ENCODE measurements at regions not wholly inside any gene's neighbourhood (a gene's known extent, or its start where the extent isn't known, plus 50 kb on each side); places are given as distances from the start of the nearest gene placed in this dataset.
"Not testable (repeated sequence)": the region's sequence is repeated elsewhere in the genome, so short reads cannot be mapped to it uniquely, and the experiment has no call there.

DNA sequence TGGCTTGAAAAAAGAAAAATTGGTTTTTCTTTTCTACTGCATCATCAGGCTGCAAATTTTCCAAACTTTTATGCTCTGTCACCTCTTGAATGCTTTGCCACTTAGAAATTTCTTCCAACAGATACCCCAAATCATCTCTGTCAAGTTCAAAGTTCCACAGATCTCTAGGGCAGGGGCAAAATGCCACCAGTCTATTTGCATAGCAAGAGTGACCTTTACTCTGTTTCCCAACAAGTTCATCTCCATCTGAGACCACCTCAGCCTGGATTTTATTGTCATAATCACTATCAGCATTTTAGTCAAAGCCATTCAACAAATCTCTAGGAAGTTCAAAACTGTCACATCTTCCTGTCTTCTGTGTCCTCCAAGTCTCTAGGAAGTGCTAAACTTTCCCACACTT, 240.3 kb downstream of the DPY19L2 start:
- ATAC-seq, H3K36me3 Mint-ChIP-seq, H3K27me3 Mint-ChIP-seq, H3K27ac Mint-ChIP-seq, H3K9me3 Mint-ChIP-seq, H3K4me1 Mint-ChIP-seq, H3K4me3 Mint-ChIP-seq: not testable (repeated sequence)

DNA sequence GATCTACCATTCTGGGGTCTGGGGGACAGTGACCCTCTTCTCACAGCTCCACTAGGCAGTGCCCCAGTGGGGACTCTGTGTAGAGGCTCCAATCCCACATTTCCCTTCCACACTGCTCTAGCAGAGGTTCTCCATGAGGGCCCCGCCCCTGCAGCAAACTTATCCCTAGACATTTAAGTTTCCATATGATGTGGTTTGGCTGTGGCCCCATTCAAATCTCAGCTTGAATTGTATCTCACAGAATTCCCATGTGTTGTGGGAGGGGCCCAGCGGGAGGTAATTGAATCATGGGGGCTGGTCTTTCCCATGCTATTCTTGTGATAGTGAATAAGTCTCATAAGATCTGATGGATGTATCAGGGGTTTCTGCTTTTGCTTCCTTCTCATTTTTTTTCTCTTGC, 241.3 kb downstream of the DPY19L2 start:
- not testable (repeated sequence) for H3K27ac Mint-ChIP-seq, H3K36me3 Mint-ChIP-seq, H3K9me3 Mint-ChIP-seq, H3K4me1 Mint-ChIP-seq, ATAC-seq, H3K4me3 Mint-ChIP-seq, H3K27me3 Mint-ChIP-seq

DNA sequence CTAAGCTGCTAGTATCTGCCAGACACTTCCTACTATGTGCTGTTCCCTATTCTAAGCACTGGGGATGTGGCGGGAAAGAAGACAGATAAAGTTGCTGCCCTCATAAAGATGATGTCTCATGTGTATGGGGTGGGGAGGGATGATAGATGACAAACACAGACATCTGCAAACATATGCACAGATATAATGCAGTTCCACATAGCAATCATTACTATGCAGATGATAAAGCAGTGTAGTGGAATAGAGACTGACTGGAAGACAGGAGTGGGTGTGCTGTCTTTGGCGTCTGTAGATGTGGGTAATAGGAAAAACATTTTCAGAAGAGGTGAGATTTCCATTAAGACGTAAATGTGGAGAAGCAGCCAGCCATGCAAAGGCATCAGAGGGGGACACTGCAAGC, 243.6 kb downstream of the DPY19L2 start:
- Mint-ChIP-seq H3K27ac (no peak overlapping the region), H3K27me3 (no peaks in the 10 kb centered on the region), H3K9me3 (peaks cover 6% of the 10 kb centered on the region), H3K4me1 (no peaks in the 10 kb centered on the region), H3K36me3 (no peaks in the 10 kb centered on the region), H3K4me3 (no peak overlapping the region)
- ATAC-seq, result no peak

DNA sequence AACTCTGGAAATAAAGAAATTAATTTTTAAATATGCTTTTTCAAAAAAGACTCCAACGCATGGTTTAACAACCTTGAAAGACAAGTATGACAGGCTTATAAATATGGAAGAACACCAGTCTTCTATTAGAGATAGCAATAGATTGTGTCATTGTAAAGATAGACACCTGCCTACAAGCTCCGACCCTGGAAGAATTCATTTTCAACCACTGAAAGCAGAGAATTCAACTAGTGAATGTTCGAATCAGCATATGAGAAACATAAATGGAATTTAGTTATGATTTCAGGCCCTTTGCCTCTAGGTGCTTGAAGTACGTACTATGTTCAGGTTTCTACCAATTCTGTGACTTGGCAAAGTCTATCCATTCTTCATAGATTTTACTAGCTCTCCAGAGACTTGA, 244.5 kb downstream of the DPY19L2 start:
- no peak overlapping the region for H3K4me3 Mint-ChIP-seq
- H3K27ac Mint-ChIP-seq, result no peak overlapping the region
- H3K36me3 Mint-ChIP-seq, result no peaks in the 10 kb centered on the region
- H3K27me3 Mint-ChIP-seq, result no peaks in the 10 kb centered on the region
- H3K4me1 Mint-ChIP-seq, result no peaks in the 10 kb centered on the region
- ATAC-seq, result no peak
- peaks cover 6% of the 10 kb centered on the region for H3K9me3 Mint-ChIP-seq

DNA sequence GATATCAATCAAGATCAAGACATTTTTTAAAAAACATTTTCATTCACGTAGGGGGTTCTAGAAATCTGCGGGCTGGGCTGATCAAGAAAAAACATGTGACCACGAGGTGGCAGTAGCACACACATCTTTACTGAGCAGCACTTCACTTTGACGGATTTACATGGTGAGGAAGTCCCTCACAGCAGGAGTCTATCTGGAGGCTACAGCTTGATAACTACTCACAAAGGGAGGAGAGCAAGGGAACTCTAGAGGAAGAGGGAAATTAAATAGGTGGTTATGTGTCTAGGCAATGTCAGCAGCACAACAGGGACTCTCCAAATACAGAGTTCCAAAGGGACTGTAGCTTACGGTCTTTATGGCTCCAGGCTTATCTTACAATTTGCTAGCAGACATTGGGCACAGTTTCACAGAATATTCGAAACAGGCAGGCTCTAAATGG, 248.1 kb downstream of the DPY19L2 start:
- Mint-ChIP-seq H3K4me3 (no peak overlapping the region), H3K27ac (no peak overlapping the region), H3K36me3 (no peaks in the 10 kb centered on the region), H3K27me3 (no peaks in the 10 kb centered on the region), H3K9me3 (peaks cover 2% of the 10 kb centered on the region), H3K4me1 (no peaks in the 10 kb centered on the region)
- peak; percentile 41 for ATAC-seq

DNA sequence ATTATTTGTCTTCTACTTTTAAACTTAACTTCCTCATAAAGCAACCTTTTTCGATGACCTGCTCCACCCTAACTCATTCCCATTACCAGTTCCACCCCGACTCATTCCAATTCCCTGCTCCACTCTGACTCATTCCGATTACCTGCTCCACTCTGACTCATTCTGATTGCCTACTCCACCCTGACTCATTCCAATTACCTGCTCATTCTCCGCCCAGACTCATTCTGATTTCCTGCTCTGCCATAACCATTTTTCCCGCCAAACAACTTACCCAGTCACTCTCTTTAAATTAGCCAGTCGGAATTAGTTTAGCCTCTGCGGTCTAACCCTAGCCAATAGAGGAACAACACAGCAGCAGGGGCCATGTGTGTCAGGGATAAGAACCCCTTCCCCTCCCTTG, 249.1 kb downstream of the DPY19L2 start:
- Mint-ChIP-seq H3K36me3 (no peaks in the 10 kb centered on the region), H3K27me3 (no peaks in the 10 kb centered on the region), H3K27ac (no peak overlapping the region), H3K4me3 (no peak overlapping the region), H3K9me3 (peaks cover 7% of the 10 kb centered on the region), H3K4me1 (no peaks in the 10 kb centered on the region)
- ATAC-seq, result no peak

DNA sequence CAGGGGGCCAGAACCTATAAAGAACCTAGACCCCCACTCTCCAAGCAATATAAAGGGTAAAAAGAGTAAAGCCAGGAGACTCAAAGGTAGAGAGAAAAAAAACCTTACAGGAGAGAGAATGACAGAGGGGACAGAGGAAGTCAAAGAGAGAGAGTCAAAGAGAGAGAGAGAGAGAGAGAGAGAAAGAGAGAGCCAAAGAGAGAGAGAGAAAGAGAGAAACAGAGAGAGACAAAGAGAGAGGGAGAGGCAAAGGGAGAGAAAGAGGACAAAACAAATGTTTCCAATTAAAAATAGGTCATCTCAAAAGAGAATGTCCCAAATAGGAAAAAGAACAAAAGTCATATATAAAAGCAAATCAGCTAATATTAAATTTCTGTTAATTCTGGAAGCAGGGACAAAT, 251.5 kb downstream of the DPY19L2 start:
- Mint-ChIP-seq H3K9me3 (peaks cover 7% of the 10 kb centered on the region), H3K4me1 (no peaks in the 10 kb centered on the region), H3K36me3 (no peaks in the 10 kb centered on the region), H3K4me3 (no peak overlapping the region), H3K27me3 (no peaks in the 10 kb centered on the region), H3K27ac (no peak overlapping the region)
- ATAC-seq, result no peak

DNA sequence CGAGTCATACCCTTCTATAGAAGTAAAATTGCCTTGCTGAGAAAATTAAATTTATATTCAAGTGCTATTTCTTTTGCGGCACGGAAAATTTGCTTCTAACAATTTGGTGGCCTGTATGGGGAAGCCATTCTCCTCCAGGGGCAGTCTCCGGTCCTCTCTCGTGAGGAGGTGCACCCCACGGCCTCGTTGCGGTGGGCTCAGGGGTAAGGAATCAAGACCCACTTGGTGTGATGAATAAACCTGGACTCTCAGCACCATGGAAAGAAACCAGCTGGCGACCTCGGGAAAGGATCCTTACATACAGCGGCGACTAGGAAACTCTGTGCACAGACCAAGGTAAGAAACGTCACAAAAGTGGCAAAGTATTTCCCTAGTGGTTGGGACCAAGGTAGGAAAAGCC, 252.9 kb downstream of the DPY19L2 start:
- ATAC-seq, result no peak
- Mint-ChIP-seq H3K4me1 (no peaks in the 10 kb centered on the region), H3K27me3 (no peaks in the 10 kb centered on the region), H3K9me3 (peaks cover 7% of the 10 kb centered on the region), H3K27ac (no peak overlapping the region), H3K36me3 (no peaks in the 10 kb centered on the region), H3K4me3 (no peak overlapping the region)

DNA sequence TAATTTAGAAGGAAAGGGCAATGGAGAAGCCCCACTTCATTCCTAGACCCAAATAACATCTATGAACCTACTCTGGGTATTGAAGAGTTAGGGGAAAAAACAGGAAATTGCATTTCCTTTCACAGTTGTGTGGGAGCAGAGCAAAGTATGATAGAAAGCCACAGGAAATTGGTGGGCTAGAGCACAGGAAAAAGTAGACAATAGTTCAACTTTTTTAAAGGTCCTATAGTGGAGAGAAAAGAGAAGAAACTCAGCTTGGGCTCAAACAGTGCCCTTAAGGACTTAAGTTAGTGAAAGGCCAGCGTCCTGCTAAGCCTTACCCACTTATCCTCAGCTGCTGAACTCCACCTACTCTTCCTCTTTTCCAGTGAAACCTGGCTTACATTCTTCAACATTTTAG, 258.1 kb downstream of the DPY19L2 start:
- no peaks in the 10 kb centered on the region for H3K4me1 Mint-ChIP-seq
- ATAC-seq, result no peak
- H3K36me3 Mint-ChIP-seq, result no peaks in the 10 kb centered on the region
- no peak overlapping the region for H3K27ac Mint-ChIP-seq
- H3K4me3 Mint-ChIP-seq, result no peak overlapping the region
- peaks cover 7% of the 10 kb centered on the region for H3K9me3 Mint-ChIP-seq
- H3K27me3 Mint-ChIP-seq, result no peaks in the 10 kb centered on the region

DNA sequence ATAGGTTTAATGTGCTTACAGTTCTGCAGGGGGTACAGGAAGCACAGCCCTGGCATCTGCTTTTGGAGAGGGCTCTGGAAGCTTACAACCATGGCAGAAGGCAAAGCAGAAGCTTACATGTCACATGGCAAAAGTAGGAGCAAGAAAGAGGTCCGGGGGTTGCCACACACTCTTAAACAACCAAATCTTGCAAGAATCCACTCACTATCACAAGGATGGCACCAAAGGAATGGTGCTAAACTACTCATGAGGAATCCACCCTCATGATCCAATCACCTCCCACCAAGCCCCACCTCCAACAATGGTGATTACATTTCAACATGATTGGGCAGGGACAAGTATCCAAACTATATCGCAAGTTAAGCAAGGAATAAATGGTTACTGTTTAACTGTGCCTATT, 255.8 kb upstream of the AVPR1A start:
- no peak overlapping the region for H3K27ac Mint-ChIP-seq
- H3K27me3 Mint-ChIP-seq, result no peaks in the 10 kb centered on the region
- peaks cover 2% of the 10 kb centered on the region for H3K9me3 Mint-ChIP-seq
- no peak overlapping the region for H3K4me3 Mint-ChIP-seq
- no peaks in the 10 kb centered on the region for H3K4me1 Mint-ChIP-seq
- no peaks in the 10 kb centered on the region for H3K36me3 Mint-ChIP-seq
- no peak for ATAC-seq

DNA sequence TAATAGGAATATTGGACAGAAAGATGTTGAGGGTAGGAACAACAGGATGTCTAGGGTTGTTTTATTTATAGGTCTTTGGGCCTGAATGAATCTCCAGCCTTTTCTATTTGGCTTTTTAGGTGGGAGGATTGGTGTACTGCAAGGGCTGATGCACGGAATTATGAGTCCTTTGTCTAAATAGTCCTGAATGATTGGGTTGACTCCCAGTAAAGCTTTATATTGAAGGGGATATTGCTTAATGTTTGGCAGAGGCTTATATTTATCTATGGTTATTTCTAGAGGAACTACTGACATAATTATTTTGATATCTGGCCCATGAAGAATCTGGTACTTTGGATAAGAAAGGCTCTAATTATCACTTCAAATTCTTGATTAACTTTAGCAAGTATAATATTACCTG, 253.6 kb upstream of the AVPR1A start:
- H3K4me3 Mint-ChIP-seq, result no peak overlapping the region
- H3K27ac Mint-ChIP-seq, result no peak overlapping the region
- ATAC-seq, result no peak
- no peaks in the 10 kb centered on the region for H3K27me3 Mint-ChIP-seq
- no peaks in the 10 kb centered on the region for H3K36me3 Mint-ChIP-seq
- no peaks in the 10 kb centered on the region for H3K4me1 Mint-ChIP-seq
- peaks cover 2% of the 10 kb centered on the region for H3K9me3 Mint-ChIP-seq

DNA sequence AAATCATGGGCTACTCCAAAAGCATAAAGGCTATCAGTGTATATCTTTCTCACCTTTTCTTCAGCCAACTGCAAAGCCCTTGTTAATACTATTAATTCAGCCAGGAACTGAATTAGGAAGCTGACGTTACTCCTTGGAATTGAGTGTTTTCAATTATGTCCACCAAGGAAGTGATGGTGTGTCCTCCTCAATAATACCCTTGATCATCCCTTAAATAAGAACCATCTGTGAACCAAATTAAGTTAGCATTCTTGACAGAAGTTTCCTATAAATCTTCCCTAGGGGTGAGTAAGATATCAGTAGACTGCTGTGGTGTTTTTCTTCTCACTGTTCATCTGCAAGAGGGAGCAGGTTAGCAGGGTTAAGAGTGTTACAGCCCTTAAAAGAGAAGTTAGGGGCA, 252.3 kb upstream of the AVPR1A start:
- Mint-ChIP-seq H3K9me3 (peaks cover 5% of the 10 kb centered on the region), H3K27me3 (no peaks in the 10 kb centered on the region), H3K27ac (no peak overlapping the region), H3K4me3 (no peak overlapping the region), H3K4me1 (no peaks in the 10 kb centered on the region), H3K36me3 (no peaks in the 10 kb centered on the region)
- no peak for ATAC-seq

DNA sequence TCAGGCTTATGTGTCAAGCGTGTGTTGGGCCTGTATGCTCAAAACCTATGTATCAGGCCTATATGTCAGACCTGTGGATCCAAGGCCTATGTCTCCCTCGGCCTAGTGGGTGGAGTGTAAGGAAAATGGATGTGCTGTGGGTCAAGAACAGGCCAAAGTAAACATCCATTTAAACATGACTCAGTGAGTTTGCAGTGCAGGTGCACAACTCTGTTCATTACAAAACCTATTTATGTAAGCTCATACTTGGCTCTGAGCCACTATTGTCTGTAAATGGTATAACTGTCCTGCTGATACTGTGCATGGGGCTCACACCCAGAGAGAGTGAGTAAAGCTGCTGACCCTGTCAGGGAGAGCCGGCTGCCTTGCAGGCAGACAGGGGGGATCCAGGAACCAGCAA, 249.7 kb upstream of the AVPR1A start:
- H3K9me3 Mint-ChIP-seq, result peaks cover 2% of the 10 kb centered on the region
- H3K27ac Mint-ChIP-seq, result no peak overlapping the region
- no peaks in the 10 kb centered on the region for H3K36me3 Mint-ChIP-seq
- no peak for ATAC-seq
- H3K4me1 Mint-ChIP-seq, result no peaks in the 10 kb centered on the region
- no peak overlapping the region for H3K4me3 Mint-ChIP-seq
- H3K27me3 Mint-ChIP-seq, result no peaks in the 10 kb centered on the region

DNA sequence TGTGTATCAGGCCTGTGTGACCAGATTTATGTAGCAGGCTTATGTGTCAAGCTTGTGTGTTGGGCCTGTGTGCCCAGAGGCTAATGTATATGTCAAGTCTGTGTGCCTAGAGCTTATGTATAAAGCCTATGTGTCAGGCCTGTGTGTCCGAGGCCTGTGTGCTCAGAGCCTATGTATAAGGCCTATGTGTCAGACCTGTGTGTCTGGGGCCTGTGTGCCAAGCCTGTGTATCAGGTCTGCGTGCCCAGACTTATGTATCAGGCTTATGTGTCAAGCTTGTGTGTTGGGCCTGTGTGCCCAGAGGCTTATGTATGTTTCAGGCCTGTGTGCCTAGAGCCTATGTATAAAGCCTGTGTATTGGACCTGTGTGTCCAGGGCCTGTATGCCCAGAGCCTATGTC, 249.3 kb upstream of the AVPR1A start:
- Mint-ChIP-seq H3K9me3 (peaks cover 2% of the 10 kb centered on the region), H3K4me3 (no peak overlapping the region), H3K36me3 (no peaks in the 10 kb centered on the region), H3K27ac (no peak overlapping the region), H3K4me1 (no peaks in the 10 kb centered on the region), H3K27me3 (no peaks in the 10 kb centered on the region)
- ATAC-seq, result no peak

DNA sequence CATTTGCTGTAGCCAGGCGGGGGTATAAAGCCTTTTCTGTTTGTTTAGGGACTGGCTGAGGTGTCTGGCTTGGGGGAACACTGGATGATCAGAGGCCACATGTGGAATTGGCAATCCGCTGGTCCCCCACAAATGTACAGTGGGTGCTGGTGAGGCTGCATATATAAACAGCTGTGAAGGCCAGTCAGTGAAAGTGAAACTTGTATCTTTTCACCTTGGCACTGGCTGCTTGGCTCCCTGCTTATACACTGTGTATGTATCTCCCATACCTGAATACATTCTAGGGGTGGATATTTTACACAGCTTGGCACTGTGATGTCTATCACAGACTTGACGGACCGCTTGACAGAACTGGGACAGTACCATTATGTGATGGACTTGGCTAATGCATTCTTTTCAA, 246.8 kb upstream of the AVPR1A start:
- H3K27me3 Mint-ChIP-seq, result no peaks in the 10 kb centered on the region
- no peak for ATAC-seq
- no peak overlapping the region for H3K27ac Mint-ChIP-seq
- no peaks in the 10 kb centered on the region for H3K36me3 Mint-ChIP-seq
- peaks cover 2% of the 10 kb centered on the region for H3K9me3 Mint-ChIP-seq
- no peaks in the 10 kb centered on the region for H3K4me1 Mint-ChIP-seq
- no peak overlapping the region for H3K4me3 Mint-ChIP-seq

DNA sequence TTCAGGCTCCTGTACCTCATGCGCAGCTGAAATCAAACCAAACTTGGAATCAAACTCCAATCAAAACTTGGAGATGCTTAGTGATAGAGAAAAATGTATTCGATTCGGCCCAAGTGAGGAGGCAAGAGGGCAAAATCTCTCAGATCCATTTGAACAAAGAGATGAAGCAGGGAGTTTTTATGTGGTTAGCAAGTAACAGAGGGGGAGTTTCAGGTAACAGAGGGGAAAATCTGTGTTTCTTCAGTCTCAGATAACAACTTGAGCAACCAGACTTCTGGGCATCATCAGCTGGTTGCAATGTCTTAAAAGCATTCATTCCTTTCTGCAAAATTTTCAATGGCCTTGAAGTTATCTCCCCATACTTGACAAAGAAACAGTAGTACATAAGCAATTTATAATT, 245.1 kb upstream of the AVPR1A start:
- Mint-ChIP-seq H3K36me3 (no peaks in the 10 kb centered on the region), H3K4me3 (no peak overlapping the region), H3K9me3 (peaks cover 2% of the 10 kb centered on the region), H3K4me1 (no peaks in the 10 kb centered on the region), H3K27ac (no peak overlapping the region), H3K27me3 (no peaks in the 10 kb centered on the region)
- no peak for ATAC-seq

DNA sequence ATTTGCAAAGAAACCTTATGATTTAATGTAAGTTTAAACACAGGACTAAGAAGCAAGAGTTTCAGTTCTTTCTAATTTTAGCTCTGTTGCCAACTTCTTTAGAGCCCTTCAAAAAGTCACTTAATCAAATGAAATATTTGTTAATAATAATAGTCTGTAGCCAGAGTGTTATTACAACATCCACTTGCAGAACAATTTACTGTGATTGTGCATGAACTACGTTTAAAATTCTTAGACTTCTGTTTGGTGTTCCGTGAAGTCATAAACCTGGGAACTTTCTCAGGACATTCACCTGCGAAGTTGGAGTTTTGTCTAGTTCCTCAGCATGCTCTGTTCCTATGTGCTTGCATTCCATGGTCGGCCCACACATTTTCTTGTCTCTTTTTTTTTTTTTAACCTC, 244.0 kb upstream of the AVPR1A start:
- no peak for ATAC-seq
- Mint-ChIP-seq H3K27ac (no peak overlapping the region), H3K9me3 (peaks cover 2% of the 10 kb centered on the region), H3K4me3 (no peak overlapping the region), H3K36me3 (no peaks in the 10 kb centered on the region), H3K27me3 (no peaks in the 10 kb centered on the region), H3K4me1 (no peaks in the 10 kb centered on the region)

Measured in stimulated activated memory B cell treated with anti-CD40 and anti-IgM and Interleukin-4, amounts not matched to agents 10 μg/mL and 1 μg/mL and 100 μg/mL, for 72 hours (primary cell).